Heart left ventricle (tissue), 16 donors: ENCODE measurements at regions not wholly inside any gene's neighbourhood (a gene's known extent, or its start where the extent isn't known, plus 50 kb on each side); places are given as distances from the start of the nearest gene placed in this dataset.

Source experiments
- ATAC-seq, 4 donors: fragments of 200-7000 bp; cut with Tn5 transposase; one replicate each; pipeline ENCODE4 v1.9.1; 2020 to 2022; ENCODE audit warnings: moderate library complexity in 4 of 4, mild to moderate bottlenecking in 3 of 4, moderate number of reproducible peaks in 1 of 4
- DNase-seq, 5 donors: peaks; one replicate each; pipeline ENCODE4 v3.0.0-alpha.2; 2020
- H3K27ac ChIP-seq, 12 donors: fragments of 200-600 bp; sonication (generic) in 4 of 12; one replicate each; pipeline versions ENCODE4 v1.5.0 to v1.8.0; 2016 to 2022; ENCODE audit warnings: mild to moderate bottlenecking in 2 of 12
- H3K27me3 ChIP-seq, 9 donors: fragments of 200-600 bp; sonication (generic) in 2 of 9; one replicate each; pipeline versions ENCODE4 v1.5.1 to v1.8.0; 2016 to 2022; ENCODE audit warnings: mild to moderate bottlenecking in 3 of 9
- H3K36me3 ChIP-seq, 9 donors: fragments of 200-600 bp; sonication (generic) in 2 of 9; one replicate each; pipeline versions ENCODE4 v1.5.0 to v1.8.0; 2018 to 2022; ENCODE audit warnings: mild to moderate bottlenecking in 2 of 9
- H3K4me1 ChIP-seq, 12 donors: fragments of 200-600 bp; sonication (generic) in 4 of 12; one replicate each; pipeline versions ENCODE4 v1.5.0 to v1.8.0; 2016 to 2022; ENCODE audit warnings: mild to moderate bottlenecking in 3 of 12
- H3K4me3 ChIP-seq, 12 donors: fragments of 200-600 bp; sonication (generic) in 4 of 12; one replicate each; pipeline versions ENCODE4 v1.5.0 to v1.8.0; 2017 to 2022; ENCODE audit warnings: mild to moderate bottlenecking in 9 of 12, moderate library complexity in 4 of 12
- H3K9me3 ChIP-seq, 12 donors: fragments of 200-600 bp; sonication (generic) in 4 of 12; one replicate each; pipeline versions ENCODE4 v1.5.0 to v1.8.0; 2016 to 2022; ENCODE audit warnings: mild to moderate bottlenecking in 1 of 12
- POLR2A ChIP-seq, 2 donors: fragments of 450-650 bp; IDR thresholded peaks; one replicate each; pipeline ENCODE4 v1.6.1; 2017; ENCODE audit warnings: antibody characterized with exemption in 2 of 2, mild to moderate bottlenecking in 2 of 2, moderate library complexity in 2 of 2
- WGBS, 4 donors: extraction: QIAGEN DNeasy Blood & Tissue Kit in 2 of 4; methylation state at CpG; one replicate each; pipeline versions ENCODE4 v1.1.5 to v1.1.7; 2013 to 2018; 5-methylcytosine and 5-hydroxymethylcytosine counted together
- intact Hi-C, 10 donors: fragments of 100-400 bp; cut with DNase I; formaldehyde crosslinking; loops; one replicate each; pipeline versions ENCODE4 v1.11.1 to v1.14.2; 2022
- TF ChIP-seq, protein P1 (sequence below), 12 donors: fragments of 200-600 bp; sonication (generic) in 4 of 12; IDR thresholded peaks; one replicate each; pipeline versions ENCODE4 v1.5.0 to v1.8.0; 2018 to 2022; ENCODE audit warnings: antibody characterized with exemption in 12 of 12, mild to moderate bottlenecking in 5 of 12
- donor health status: ischemic (EF 13 %, LVEDD 7.1; RV severe dilation, severe dysfunction).
- donor health status: healthy with polysubstance abuse.
- donor health status: DM: no; HTN: yes; CAD: no.
- donor health status: DM: no; HTN: no; CAD: no.
- donor health status: ischemic (EF 25% LVEDD 6.9; RV normal size, moderate dysfunction).
- donor health status: ischemic (EF 25% LVEDD 5.7; RV mildly dilated, moderate dysfunction).
- donor health status: healthy.
- donor health status: DM: yes; HTN: yes; CAD: no.
- donor health status: ischemic (EF 35%, LVEDD 5.7; RV mildly dilated, moderate dysfunction).
- donor health status: nonischemic (EF 11% LVEDD 7.7; RV severe dilation, severe dysfunction).
- donor health status: DM: yes; HTN: yes; CAD: no.
- donor health status: PGD.
- donor health status: ischemic (EF 29% LVEDD 5.4; RV normal size, mild dysfunction).
- donor health status: nonischemic (EF 23%, LVEDD 6.1; RV moderate dilation, normal function).

DNA sequence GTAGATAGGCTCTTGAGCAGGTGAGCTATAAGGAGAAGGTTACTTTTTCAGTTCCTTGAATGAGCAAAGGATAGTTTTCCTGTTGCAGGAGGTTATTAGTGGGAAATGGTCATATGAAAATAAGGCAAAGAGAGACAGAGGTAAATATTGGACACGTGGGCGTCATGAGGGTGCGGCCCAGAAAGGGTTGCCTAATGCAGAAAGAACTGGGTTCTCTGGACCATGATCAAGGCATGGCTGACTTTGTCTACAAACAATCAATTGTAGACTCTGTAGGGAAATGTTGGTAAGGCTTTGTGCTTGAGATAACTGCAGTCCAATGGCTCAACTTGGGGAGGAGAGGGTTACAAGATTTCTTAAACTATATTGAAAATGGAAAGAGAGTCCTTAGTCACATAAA lies 585.8 kb downstream of the BCL11A start:
- no peaks in the 10 kb centered on the region for H3K4me1 ChIP-seq
- WGBS, 4 donors: 95 to 96% (median 96%) methylated on average over 3 of the region's 3 CpGs
- H3K27ac ChIP-seq: no peak overlapping the region
- no peak for TF ChIP-seq POLR2A (IDR thresholded peaks at IDR 0.05)
- TF ChIP-seq, protein P1, sequence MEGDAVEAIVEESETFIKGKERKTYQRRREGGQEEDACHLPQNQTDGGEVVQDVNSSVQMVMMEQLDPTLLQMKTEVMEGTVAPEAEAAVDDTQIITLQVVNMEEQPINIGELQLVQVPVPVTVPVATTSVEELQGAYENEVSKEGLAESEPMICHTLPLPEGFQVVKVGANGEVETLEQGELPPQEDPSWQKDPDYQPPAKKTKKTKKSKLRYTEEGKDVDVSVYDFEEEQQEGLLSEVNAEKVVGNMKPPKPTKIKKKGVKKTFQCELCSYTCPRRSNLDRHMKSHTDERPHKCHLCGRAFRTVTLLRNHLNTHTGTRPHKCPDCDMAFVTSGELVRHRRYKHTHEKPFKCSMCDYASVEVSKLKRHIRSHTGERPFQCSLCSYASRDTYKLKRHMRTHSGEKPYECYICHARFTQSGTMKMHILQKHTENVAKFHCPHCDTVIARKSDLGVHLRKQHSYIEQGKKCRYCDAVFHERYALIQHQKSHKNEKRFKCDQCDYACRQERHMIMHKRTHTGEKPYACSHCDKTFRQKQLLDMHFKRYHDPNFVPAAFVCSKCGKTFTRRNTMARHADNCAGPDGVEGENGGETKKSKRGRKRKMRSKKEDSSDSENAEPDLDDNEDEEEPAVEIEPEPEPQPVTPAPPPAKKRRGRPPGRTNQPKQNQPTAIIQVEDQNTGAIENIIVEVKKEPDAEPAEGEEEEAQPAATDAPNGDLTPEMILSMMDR (IDR thresholded peaks at IDR 0.05): no peak
- H3K36me3 ChIP-seq: no peaks in the 10 kb centered on the region
- no peaks in the 10 kb centered on the region for H3K27me3 ChIP-seq
- intact Hi-C loops: no loop called here
- H3K4me3 ChIP-seq: no peak overlapping the region
- DNase-seq (no peak), ATAC-seq (no peak)
- no peaks in the 10 kb centered on the region for H3K9me3 ChIP-seq

GRCh38 chr2:59963157-59963556 lies 590.3 kb downstream of the BCL11A start:
- no peaks in the 10 kb centered on the region for H3K27me3 ChIP-seq
- H3K36me3 ChIP-seq: no peaks in the 10 kb centered on the region
- no peak for DNase-seq
- no peaks in the 10 kb centered on the region for H3K4me1 ChIP-seq
- intact Hi-C loops: no loop called here
- no peak overlapping the region for H3K4me3 ChIP-seq
- H3K9me3 ChIP-seq: no peaks in the 10 kb centered on the region
- no peak for TF ChIP-seq POLR2A (IDR thresholded peaks at IDR 0.05)
- TF ChIP-seq, protein P1 (IDR thresholded peaks at IDR 0.05): no peak
- H3K27ac ChIP-seq: no peak overlapping the region
- no peak for ATAC-seq

- DNase-seq (no peak), ATAC-seq (no peak)
- intact Hi-C loops: no loop called here
- WGBS, 4 donors: 49 to 77% (median 62%) methylated on average over 2 of the region's 2 CpGs
- Histone ChIP-seq H3K27me3 (no peaks in the 10 kb centered on the region), H3K9me3 (no peaks in the 10 kb centered on the region), H3K4me1 (no peaks in the 10 kb centered on the region), H3K4me3 (no peak overlapping the region), H3K27ac (no peak overlapping the region), H3K36me3 (no peaks in the 10 kb centered on the region)
- no peak for TF ChIP-seq POLR2A (IDR thresholded peaks at IDR 0.05)
- TF ChIP-seq, protein P1 (IDR thresholded peaks at IDR 0.05): no peak
Observed at GRCh38 chr2:59961746-59962145, 591.7 kb downstream of the BCL11A start.

DNA sequence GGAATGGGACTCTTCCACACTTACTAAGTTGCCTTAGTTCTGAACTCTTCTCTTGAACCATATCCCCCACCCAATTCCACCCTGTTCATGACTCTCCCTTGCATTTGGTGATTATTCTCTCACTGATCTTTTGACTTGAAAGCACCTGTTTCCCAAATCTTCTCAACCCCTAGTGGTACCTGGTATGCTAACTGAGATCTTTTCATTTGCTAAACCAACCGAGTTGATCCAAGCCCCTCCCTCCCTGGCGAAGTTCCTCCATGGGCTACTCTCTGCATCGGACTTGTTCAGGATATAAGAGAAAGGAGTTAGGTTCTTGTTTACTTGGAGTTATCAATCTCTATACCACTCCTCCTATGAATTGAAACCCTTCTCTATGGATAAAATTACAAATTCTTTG lies 593.5 kb downstream of the BCL11A start:
- H3K36me3 ChIP-seq: no peaks in the 10 kb centered on the region
- ATAC-seq (no peak), DNase-seq (no peak)
- intact Hi-C loops: no loop called here
- TF ChIP-seq, protein P1 (IDR thresholded peaks at IDR 0.05): no peak
- TF ChIP-seq POLR2A (IDR thresholded peaks at IDR 0.05): no peak
- H3K4me3 ChIP-seq: no peak overlapping the region
- H3K27ac ChIP-seq: no peak overlapping the region
- WGBS, 4 donors: 36 to 60% (median 57%) methylated on average over 3 of the region's 3 CpGs
- no peaks in the 10 kb centered on the region for H3K27me3 ChIP-seq
- no peaks in the 10 kb centered on the region for H3K4me1 ChIP-seq
- H3K9me3 ChIP-seq: peaks cover 0 to 3% (median 0%) of the 10 kb centered on the region in 12 donors
